CD4-positive, alpha-beta T cell treated with Interleukin-10 for 1 hour (primary cell): ENCODE measurements at regions not wholly inside any gene's neighbourhood (a gene's known extent, or its start where the extent isn't known, plus 50 kb on each side); places are given as distances from the start of the nearest gene placed in this dataset.
"Not testable (repeated sequence)": the region's sequence is repeated elsewhere in the genome, so short reads cannot be mapped to it uniquely, and the experiment has no call there.

Source experiments
- DNase-seq: peaks from one replicate; pipeline ENCODE4 v3.0.0-alpha.2; 2020

DNA sequence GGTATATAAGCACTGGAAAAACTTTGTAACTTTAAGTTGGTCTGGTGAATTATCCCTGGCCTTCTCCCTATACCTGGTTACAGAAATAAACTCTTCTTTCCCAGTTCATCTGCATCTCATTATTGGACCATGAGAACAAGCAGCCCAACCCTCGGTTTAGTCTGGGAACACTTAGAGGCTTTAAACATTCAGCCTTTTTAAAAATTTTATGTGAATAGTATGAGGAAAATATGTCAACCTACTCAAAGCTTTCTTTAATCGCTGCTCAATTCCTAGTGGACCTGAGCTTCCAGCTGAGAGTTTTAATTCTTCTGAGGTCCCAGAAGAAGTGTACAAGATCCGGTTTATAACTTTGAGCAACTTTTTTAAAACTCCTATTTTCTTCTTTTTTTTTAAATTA, 358.6 kb upstream of the NOCT start:
- no peak for DNase-seq

DNA sequence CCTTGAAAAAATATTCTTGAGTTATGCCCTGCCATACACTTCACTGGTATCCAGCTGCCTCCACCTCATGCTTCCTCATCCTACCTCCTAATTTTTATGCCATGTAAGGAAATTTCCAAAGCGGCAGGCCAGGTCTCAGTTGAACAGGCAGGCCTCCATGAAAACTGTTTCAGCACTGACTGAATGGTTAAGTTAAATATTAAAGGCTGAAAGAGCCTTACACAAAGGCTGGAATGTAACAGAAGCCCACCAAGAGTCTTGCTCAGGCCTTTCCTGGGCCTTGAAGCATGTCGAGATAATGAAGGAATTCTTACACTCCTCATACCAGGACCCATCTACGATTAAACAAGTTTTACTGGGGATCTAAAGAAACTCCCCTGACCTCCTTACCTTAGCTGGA, 359.6 kb upstream of the NOCT start:
- no peak for DNase-seq

DNA sequence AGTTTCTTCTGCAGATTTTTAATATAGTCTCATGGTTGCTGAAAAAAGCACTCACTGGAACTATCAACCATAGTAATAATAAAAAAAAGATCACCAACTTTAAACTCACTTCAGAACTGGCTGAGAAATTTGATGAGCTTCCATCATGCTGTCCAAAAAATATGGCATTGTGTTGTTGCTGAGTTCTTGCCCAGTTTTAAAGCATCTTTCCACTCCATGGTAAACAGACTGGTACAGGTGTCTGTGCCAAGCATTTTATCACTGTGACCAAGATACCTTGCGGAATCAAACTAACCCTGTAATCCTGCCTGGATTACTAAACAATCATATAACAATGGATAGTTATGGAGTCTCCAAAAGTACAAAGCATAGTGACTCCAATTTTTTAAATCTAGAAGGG, 360.3 kb upstream of the NOCT start:
- DNase-seq, result no peak

DNA sequence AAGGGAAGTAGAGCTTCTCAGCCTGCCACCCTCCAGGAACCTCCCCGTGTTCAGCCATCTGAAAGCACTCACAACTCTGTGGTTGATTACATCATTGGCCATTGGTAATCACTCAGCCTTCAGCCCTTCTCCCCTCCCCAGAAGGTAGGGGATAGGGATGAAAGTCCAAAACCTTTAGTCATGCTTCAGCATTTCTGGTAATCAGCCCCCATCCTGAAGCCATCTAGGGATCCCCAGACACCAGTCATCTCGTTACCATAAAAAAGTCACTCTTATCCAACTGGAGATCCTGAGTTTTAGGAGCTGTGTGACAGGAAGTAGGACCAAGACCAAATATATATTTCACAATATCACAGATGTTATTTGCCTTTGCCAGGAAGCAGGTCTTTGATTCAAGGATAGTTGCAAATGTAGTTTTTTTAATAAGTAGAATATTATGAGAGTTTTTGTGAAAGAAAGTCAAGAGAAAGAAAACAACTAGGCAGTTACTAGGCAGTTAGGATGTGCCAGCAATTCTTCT, 364.6 kb upstream of the NOCT start:
- DNase-seq, result no peak

DNA sequence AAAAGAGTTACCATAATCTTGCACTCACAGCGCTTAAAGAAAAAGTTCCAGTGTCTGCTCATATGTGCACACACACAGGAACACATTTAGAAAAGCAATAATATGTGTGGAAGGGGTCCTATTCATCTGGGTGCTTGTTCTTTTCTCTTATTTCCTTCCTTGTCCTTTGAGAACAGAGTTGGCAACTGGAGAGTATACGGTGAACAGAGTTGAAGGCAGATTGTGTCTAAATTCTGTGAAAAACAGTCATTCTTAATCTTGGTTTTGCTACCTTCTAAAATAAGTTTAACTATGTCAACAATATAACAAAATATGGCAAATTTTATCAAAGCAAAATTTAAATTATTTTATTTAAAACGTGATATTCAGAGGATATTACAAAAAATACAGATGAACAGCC, 365.1 kb upstream of the NOCT start:
- no peak for DNase-seq

DNA sequence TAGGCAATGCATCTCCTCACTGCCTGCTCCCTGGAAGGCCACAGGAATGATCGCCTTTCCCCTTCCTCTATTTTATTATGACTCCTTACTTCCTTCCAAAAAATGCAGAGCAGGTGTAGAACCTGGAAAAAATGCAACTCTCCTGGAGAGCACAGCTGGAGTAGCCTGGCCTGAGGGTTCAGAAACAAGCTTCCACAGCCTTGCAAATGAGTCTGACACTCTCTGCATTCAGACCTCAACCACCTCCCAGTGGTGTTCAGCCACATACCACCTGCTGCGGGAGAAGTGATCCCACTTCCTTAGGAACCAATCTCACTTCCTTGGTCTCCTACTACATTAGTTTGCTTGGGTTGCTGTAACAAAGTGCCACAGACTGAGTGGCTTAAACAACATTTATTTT, 368.1 kb upstream of the NOCT start:
- no peak for DNase-seq

DNA sequence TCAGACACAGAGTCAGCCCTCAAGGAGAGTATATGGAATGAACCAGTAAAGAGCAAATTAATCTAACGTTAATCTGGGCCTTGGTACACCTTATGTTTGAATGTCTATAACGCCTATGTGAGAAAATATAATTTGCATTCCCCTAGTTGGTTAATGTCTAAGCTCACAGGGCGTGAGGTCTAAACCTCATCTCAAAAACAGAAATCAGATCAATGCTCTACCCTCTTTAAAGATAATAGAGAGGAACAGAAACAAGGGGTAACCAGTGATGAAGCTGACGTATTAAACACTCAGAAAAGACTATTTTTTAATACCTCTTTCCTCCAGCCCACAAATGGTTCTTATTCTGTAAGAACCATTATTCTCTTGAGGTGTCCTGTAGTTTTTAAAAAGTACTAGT, 369.2 kb upstream of the NOCT start:
- no peak for DNase-seq

DNA sequence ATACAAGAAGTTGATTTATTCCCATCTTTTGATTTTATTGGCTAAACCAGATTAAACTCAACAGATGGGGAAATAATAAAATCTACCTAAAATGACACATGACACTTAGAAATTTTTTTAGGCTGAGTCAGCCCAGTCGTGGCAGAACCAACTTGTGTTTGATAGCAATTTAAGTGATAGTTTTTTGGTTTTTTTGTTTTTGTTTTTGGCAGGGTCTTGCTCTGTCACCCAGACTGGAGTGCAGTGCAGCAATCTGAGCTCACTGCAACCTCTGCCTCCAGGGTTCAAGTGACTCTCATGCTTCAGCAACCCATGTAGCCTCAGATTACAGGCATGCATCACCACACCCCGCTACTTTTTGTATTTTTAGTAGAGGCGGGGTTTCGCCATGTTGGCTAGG, 370.3 kb upstream of the NOCT start:
- no peak for DNase-seq

DNA sequence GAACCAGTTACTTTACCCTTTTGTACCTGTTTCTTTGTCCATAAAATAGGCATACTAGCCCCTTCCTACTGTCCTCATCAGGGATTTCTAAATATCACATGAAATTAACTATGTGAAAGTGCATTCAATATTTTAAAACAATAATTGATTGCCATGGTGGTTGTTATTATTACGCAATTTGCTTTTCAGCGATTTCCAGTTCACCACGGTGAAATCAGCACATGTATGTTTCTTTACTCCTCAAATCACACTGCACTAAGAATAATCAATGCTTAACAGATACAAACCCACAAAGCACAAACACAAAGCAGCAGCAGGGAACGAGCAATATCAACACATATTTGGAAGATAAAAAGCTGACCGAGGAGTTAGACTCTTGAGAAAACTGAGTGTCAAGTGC, 371.3 kb upstream of the NOCT start:
- no peak for DNase-seq

DNA sequence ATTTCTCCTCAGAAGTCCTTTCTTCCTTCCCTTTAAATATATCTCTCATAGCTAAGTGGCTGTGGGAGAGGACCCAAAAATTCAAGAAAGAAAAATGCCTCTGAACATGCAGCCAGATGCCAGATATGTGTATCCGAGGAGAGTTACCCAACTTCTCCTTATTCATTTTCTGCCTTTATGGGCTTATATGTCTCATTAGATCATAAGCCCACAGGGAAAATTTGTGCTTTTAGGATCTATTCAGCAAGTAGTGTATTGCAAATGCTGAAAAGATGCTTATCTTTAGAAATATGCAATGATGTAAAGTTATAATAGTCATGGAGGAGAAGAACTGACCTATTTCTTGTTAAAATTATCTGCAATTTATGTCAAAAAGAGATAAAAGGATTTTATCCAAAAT, 371.8 kb upstream of the NOCT start:
- no peak for DNase-seq

DNA sequence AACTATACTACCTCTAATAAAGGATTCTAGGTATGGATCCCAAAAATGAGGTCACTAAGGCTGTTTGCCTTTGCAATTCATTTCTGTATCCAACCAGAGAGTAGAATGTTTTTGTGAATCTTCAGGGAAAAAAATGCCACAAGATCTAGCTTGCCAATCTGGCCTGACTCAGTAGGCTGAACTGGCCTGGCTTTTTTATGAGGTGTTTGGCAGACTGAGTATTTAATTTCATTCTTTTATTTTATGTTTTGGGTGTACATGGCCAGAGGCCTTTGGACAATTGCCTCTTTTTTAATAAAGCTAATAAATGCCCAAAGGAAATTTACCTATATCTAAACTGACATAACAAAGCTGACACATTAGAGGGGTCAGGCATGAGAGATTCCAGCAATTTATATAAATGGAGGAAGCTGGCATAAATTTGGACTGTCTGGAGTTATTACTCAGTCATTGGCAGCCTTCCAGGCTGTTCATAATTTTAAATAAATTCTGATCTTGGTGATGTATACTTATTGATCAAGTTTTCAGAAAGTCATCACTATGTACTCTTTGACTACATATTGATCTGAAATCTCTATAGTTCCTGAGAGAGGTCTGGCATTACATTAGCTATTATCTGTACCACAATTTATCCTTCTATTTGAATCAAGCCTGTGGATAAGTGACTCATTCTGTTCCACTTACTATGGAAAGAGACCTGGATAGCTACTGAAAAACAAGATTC, 376.4 kb upstream of the NOCT start:
- no peak for DNase-seq

DNA sequence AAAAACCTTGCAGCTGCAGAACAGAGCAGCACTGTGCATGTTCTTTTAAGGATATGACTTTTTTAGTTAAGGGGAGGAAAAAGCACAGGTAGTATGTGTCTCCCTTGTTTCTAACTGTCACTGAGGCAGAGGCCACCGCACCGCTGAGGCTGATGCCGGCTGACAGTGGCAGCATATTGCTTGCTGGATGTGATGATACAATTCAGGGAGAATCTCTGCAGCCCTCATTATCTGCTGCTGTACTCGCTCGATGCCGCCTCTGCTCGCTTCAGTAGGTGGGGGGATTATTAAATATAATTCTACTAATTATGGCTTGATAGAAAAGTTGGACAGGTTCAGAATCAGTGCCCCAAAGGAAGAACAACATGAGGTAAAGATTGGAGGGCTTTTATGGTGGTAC, 378.8 kb upstream of the NOCT start:
- DNase-seq, result no peak

DNA sequence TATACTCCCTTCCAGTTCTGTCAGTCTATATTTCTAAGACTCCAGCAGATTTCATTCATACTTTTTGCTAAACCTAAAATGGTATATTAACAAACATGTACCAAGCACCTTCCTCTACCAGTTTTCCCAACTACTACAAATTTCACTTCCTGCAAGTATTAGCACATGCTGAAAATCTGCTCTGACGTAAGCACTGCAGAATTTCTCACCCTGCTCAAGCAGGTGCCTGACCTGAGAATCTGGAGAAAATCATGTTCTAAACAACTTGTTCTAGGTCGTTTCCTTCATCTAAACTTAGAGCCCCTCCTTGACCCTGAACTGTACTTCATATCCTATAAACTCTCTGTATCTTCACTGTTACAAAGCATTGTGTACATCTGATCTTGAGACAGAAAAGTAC, 380.7 kb upstream of the NOCT start:
- DNase-seq, result no peak

DNA sequence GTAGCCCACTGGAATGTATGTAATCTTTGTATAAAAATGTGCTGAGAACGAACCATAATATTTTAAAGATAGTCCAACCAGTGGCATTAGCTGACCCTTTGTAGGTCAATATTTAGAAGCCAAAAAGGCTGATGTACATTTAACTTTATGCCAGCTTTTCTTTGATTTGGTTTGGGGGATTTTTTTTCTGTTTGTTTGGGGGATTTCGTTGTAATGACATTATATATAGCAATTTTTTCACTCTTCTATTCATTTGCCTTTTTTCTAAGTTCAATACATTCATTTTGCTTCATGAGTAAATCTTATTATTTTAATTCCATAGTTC, 382.0 kb upstream of the NOCT start:
- no peak for DNase-seq

DNA sequence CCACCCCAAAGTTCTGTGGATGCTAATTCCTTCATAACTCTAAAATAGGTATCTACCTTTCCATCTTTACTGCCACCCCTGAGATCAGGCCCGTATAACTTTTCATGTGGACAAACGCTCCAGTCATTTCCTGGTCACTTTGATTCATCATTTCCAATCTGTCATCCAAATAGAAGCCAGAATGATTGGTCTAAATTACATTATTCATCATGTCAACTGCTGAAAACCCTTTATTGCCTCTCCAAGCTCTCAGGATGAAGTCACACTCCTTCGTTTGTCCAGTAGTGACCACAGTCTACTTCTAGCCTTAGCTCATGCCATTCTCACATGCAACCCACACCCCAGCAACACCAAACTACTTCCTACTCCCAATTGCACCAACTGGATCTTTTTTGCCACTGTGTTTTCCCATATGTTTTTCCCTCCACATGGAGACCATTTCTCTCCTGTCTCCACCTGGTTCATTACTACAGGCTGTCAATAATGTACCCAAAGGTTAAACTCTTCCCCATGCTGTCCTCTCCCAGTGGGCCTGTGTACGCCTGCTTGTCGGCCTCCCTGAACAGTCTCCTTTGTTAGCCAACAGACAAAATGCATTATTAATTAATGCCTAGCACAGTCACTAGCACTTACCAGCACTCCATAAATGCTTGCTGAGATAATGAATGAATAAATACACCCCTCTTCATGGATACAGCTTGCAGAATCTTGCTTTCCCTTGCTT, 382.6 kb upstream of the NOCT start:
- DNase-seq, result no peak

DNA sequence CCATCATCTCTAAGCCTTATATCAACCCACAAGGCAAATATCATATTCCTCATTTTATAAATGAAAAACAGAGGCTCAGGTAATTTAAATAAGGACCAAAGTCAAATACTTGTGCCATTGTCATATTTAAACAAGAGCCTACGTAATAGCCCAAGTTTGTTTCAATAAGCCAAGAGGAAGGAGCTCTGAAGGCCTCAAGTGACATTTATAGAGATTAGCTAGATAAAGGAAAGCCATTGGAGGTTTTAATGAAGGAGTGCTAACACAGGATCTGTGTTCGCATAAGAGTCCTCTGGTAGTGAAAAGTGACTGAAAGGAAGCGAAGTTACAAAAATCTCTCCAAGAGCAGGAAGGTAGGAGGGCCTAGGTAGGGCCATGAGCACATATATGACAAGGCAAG, 384.9 kb upstream of the NOCT start:
- no peak for DNase-seq

DNA sequence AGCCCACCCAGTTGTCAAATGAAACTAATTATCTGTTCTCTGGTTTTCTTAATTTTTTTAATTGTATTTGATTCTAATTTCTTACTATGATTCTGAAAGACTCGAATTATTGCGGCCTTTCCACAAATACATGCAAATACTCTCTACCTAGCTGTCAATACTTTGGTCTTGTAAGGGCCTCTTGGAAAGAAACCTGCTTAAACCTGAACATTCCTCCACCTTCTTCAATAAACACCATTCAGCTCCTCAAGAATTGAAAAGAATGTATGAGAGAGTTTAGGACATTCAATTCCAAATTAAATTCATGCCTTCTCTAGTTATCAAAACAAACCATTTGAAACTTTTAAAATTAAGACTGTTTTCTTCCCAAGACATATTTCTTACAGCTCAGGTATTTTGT, 385.9 kb upstream of the NOCT start:
- DNase-seq, result no peak

DNA sequence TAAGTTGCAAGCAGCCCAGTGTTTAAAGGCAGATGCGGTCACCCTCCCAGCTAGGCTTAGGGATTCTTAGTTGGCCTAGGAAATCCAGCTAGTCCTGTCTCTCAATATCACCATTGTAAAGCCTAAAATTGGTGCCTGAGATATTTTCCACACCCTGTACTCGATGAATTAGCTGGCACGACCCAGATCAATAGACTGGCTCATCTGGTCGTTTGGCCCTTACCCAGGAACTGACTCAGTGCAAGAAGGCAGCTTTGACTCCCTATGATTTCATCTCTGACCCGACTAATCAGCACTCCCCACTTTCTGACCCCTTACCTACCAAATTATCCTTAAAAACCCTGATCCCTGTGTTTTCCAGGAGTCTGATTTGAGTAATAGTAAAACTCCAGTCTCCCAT, 384.9 kb upstream of the SLC7A11 start:
- no peak for DNase-seq

DNA sequence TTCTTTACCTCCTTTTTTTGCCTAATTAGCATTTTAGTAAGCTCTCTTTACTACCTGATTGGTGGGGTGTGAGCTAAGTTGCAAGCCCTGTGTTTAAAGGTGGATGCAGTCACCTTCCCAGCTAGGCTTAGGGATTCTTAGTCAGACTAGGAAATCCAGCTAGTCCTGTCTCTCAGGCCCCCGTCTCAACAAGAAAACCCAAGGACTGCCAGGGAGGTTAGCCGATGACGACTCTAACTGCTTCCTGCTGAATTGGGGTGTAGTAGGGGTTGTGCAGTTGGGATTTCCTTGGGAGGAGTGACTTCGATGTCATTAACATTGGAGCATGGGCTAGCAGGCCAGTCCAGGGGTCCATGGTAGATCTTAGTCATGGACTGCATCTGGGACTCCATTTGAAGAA, 380.2 kb upstream of the SLC7A11 start:
- DNase-seq, result not testable (repeated sequence)

DNA sequence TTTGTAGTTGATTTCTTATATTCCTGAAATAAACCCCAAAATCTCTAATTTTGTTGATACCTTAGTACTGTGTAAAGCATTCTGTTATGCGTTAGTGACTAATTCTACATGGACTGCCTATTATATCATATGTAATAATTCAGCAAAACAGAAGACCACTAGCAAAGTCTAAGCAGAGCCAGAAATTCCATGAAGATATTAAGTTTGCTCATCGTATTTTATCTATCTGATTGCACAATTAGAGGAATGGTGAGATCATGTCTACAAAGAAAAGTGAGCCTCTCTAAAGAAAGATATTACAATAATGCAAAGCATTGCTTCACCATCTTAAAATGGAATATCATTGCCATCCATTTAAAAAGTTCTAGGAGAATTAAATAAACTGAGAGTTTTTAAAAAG, 374.6 kb upstream of the SLC7A11 start:
- DNase-seq, result no peak

DNA sequence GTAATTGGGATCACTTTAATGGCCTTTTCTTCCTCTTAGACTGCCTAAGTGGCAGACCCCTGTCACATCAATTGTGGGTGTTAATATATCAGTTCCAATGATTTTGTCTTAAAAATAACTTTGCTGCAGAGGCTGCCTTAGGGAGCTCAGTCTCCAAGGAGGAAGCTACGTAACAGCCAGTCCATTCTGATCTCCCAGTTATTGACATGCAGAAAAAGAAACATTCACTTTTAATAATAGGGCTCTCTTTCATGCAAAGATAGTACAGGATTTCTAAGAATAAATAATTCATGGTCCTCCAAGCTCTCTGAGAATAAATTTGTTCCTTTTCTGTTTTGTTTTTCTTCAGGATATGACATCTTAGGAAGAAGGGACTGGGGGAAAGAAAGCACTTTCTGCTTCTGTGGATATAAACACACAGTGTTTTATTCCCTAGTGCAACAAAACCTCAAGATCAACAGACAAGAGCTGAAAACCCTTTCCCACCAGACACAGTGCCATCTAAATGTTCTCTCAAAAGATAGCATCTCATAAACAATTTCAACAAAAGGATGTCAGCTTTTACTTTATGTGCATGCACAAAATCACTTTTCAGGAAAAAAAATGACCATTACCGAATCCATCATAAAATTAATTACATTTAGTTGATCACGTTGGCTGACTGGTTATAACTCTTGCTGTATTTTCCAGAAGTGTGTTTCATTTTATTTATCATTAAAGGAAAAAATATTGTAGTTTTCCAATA, 372.4 kb upstream of the SLC7A11 start:
- no peak for DNase-seq

DNA sequence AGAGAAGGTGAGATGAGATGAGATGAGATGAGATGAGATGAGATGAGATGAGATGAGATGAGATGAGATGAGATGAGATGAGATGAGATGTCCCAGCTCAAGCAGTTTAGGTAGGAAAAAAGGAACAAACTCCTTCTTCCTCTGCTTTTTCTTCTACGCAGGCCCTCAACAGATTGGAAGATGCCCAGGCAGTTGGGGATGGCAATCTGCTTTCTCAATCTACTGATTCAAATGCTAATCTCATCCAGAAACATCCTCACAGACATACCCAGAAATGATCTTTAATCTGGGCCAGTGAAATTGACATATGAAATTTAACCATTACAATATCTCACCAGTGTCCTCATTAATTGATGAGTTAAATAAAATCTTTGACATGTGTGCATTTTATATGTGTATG, 370.3 kb upstream of the SLC7A11 start:
- no peak for DNase-seq

DNA sequence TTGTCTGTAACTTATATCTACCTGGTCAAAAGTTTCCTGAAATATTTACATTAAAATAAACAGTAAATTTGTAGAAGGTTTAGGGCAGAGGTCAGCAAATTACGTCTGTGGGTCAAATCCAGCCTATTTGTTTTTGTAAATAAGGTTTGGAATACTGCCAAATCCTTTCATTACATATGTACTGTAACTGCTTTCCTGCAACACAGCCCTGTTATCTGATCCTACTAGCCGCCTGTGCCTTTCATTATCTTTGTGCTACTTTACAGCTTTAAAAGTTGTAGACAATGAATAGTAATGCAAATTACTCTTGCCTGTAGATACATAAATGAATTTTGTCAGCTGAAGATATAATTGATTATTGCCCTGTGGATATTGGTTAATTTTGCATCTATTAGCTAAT, 369.6 kb upstream of the SLC7A11 start:
- DNase-seq, result no peak

DNA sequence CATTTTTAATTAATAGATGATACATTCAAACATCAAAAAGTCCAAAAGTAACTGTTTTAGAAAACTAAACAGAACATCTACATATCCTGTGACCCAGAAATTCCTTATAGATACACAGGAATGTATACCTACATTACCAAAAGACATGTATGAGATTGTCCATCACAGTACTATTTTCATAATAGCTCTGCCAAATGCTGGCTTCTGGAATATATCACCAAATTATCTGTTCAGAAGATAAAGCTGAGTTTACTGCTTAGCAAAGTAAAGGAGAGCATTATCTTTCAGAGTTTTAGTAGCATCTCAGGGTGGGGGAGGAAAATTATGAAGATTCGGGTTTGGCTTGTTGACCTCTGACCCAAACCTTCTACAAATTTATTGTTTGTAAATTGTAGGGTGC, 368.9 kb upstream of the SLC7A11 start:
- DNase-seq, result no peak
